HL-60 (cell line): ENCODE measurements at regions not wholly inside any gene's neighbourhood (a gene's known extent, or its start where the extent isn't known, plus 50 kb on each side); places are given as distances from the start of the nearest gene placed in this dataset.

ENCODE experiments used
- CTCF ChIP-seq: IDR thresholded peaks from one replicate; pipeline ENCODE4 v1.5.1; 2011; ENCODE audit warnings: low read length, control low read depth, inconsistent platforms; ENCODE audit not compliant: insufficient read depth
- POLR2AphosphoS5 ChIP-seq: IDR thresholded peaks from 2 replicates; pipeline ENCODE4 v1.6.1; 2012; ENCODE audit warnings: low read depth

- TF ChIP-seq CTCF, result no peak
- no peak for TF ChIP-seq POLR2AphosphoS5
Observed at GRCh38 chr2:192247456-192247855, 52.7 kb upstream of the TMEFF2 start.
